ENCODE measurements at regions not wholly inside any gene's neighbourhood (a gene's known extent, or its start where the extent isn't known, plus 50 kb on each side); places are given as distances from the start of the nearest gene placed in this dataset.

GRCh38 chr15:96186105-96186504, 144.4 kb upstream of the NR2F2 start (continued):
- no peak for TF ChIP-seq RNF2 (IDR thresholded peaks at IDR 0.05; ENCODE audit: borderline replicate concordance, low read depth, low read length, missing control alignments, poor library complexity, severe bottlenecking)

All from H1 (cell line).